PC-3 (cell line): ENCODE measurements at regions not wholly inside any gene's neighbourhood (a gene's known extent, or its start where the extent isn't known, plus 50 kb on each side); places are given as distances from the start of the nearest gene placed in this dataset.

ENCODE experiments used
- EZH2phosphoT487 ChIP-seq: fragments of 300-600 bp; sonication (generic); IDR thresholded peaks from 2 replicates; pipeline ENCODE4 v1.6.1; 2018; ENCODE audit warnings: mild to moderate bottlenecking, antibody characterized with exemption, low read length, borderline replicate concordance
- TF ChIP-seq, protein P1 (sequence below): fragments of 300-600 bp; sonication (generic); conservative IDR thresholded peaks from 2 replicates; pipeline ENCODE4 v1.5.1; 2017; ENCODE audit warnings: antibody characterized with exemption, low read depth, mild to moderate bottlenecking, low read length

- TF ChIP-seq, protein P1, sequence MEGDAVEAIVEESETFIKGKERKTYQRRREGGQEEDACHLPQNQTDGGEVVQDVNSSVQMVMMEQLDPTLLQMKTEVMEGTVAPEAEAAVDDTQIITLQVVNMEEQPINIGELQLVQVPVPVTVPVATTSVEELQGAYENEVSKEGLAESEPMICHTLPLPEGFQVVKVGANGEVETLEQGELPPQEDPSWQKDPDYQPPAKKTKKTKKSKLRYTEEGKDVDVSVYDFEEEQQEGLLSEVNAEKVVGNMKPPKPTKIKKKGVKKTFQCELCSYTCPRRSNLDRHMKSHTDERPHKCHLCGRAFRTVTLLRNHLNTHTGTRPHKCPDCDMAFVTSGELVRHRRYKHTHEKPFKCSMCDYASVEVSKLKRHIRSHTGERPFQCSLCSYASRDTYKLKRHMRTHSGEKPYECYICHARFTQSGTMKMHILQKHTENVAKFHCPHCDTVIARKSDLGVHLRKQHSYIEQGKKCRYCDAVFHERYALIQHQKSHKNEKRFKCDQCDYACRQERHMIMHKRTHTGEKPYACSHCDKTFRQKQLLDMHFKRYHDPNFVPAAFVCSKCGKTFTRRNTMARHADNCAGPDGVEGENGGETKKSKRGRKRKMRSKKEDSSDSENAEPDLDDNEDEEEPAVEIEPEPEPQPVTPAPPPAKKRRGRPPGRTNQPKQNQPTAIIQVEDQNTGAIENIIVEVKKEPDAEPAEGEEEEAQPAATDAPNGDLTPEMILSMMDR: no peak
- TF ChIP-seq EZH2phosphoT487: no peak
Observed at GRCh38 chr2:166560022-166560421, 66.0 kb upstream of the SCN7A start.
